LNCAP (cell line): ENCODE measurements at regions not wholly inside any gene's neighbourhood (a gene's known extent, or its start where the extent isn't known, plus 50 kb on each side); places are given as distances from the start of the nearest gene placed in this dataset.

Source experiments
- CTCF ChIP-seq: fragments of 450-650 bp; IDR thresholded peaks from 2 replicates; pipeline ENCODE4 v1.5.1; 2017; ENCODE audit warnings: mild to moderate bottlenecking

DNA sequence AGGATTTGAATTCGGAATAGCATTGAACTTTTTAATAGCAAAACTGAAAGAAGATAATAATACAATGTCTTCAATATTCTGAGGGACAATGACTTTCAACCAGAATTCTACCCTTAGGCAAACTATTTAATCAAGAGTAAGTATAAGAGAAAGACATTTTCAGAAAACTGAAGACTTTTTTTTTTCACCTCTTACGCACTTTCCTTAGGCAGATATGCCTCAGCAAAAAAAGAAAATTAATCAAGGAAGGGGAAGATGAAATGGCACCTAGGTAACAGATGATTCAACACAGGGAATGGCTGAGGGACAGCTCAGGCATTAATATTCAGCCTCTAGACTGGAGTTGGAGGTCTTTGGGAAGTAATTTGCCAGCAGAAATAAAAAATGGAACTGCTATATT lies 184.9 kb downstream of the URB2 start:
- no peak for TF ChIP-seq CTCF

- no peak for TF ChIP-seq CTCF
Observed at GRCh38 chr1:229812148-229812547, 186.1 kb downstream of the URB2 start.

DNA sequence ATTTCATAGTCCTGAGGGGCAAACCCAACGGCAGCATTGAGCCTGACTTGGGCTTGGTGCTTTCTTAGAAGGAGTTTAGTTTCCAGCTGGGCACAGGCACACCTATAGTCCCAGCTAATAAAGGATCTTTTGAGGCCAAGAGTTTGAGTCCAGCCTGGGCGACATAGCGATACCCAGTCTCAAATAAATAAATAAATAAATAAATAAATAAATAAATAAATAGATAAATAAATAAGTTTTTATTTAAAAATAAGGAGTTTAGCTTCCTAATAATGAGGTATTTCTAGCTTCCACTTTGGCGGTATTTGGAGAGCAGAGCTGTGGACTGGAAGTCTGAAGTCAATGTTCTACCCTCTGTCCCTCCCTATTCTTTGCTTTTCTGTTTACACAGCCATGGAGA lies 186.6 kb downstream of the URB2 start:
- TF ChIP-seq CTCF: no peak

- no peak for TF ChIP-seq CTCF
Observed at GRCh38 chr1:229815076-229815475, 189.0 kb downstream of the URB2 start.

GRCh38 chr1:229815961-229816360 lies 189.9 kb downstream of the URB2 start:
- no peak for TF ChIP-seq CTCF

- TF ChIP-seq CTCF: no peak
Observed at GRCh38 chr1:229817936-229818335, 191.9 kb downstream of the URB2 start.

DNA sequence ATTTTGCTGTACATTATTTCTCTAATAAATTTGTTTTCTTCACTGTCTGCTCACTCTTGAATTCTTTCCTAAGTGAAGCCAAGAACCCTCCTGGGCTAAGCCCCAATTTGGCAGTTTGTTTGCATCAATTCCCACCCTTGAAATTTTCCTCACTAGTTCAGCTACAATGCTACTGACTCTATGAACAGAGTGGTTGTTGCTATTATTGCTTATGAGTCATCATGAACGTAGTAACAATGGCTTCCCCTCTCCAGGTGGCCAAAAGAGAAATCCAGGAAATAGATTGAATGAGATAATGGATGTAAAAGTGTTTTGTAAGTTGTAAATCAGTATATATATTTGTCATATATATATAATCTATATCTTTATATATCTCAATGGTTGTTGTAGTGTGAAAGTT lies 193.0 kb downstream of the URB2 start:
- TF ChIP-seq CTCF: no peak

GRCh38 chr1:229822026-229822425 lies 196.0 kb downstream of the URB2 start:
- TF ChIP-seq CTCF: no peak
